Epithelial cell of proximal tubule (primary cell): ENCODE measurements at regions not wholly inside any gene's neighbourhood (a gene's known extent, or its start where the extent isn't known, plus 50 kb on each side); places are given as distances from the start of the nearest gene placed in this dataset.

Experiments used
- DNase-seq: peaks from one replicate; pipeline ENCODE4 v3.0.0-alpha.2; 2011; ENCODE audit warnings: low read depth
- H3K4me3 ChIP-seq: 2 replicates; pipeline ENCODE4 v1.5.1; 2011; ENCODE audit warnings: low read depth, mild to moderate bottlenecking, low read length
- TF ChIP-seq, protein P1 (sequence below): conservative IDR thresholded peaks from 2 replicates; pipeline ENCODE4 v1.5.1; 2012; ENCODE audit warnings: low read depth, mild to moderate bottlenecking, low read length

DNA sequence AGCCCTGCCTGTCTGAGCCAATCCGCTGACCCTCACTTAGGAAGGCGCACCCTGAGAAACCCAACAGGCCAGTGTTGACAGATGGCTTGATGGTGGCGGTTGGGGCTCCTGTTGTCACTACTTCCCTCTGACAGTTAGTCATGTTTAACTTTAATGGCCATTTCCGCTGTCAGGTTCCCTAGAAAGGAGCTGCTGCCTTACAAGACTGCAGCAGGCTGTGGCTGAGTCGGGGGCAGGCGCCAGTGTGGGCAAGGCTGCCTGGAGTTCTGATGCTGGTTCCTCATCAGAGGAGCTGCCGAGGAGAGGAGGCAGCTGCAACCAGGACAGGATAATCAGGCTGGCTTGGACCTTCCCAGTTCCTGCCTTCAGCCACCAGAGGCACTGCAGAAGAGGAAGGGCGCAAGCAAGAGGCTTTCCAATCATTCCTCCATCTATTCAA lies 223.2 kb upstream of the DYNLRB2 start:
- TF ChIP-seq, protein P1, sequence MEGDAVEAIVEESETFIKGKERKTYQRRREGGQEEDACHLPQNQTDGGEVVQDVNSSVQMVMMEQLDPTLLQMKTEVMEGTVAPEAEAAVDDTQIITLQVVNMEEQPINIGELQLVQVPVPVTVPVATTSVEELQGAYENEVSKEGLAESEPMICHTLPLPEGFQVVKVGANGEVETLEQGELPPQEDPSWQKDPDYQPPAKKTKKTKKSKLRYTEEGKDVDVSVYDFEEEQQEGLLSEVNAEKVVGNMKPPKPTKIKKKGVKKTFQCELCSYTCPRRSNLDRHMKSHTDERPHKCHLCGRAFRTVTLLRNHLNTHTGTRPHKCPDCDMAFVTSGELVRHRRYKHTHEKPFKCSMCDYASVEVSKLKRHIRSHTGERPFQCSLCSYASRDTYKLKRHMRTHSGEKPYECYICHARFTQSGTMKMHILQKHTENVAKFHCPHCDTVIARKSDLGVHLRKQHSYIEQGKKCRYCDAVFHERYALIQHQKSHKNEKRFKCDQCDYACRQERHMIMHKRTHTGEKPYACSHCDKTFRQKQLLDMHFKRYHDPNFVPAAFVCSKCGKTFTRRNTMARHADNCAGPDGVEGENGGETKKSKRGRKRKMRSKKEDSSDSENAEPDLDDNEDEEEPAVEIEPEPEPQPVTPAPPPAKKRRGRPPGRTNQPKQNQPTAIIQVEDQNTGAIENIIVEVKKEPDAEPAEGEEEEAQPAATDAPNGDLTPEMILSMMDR: peak; percentile 38
- DNase-seq: no peak
- no peak overlapping the region for H3K4me3 ChIP-seq

DNA sequence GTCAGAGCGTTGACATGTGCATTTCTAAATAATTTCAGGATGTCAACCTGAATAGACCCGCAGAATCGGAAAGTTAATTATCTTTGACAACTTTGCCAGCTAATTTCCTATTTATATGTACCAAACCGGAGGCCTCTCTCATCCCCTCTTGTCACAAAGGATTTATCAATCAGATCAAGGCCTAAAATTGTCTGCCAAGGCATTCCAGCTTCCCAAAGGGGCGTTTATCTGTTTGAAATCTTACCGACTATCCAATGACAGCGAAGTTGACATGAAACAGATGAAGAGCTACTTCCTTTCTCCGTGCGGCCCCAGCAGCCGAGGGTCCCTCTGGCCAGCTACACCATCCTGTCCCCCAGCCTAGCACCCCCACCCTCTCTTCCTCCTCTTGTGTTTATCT lies 223.7 kb upstream of the DYNLRB2 start:
- TF ChIP-seq, protein P1: no peak
- H3K4me3 ChIP-seq: no peak overlapping the region
- DNase-seq: no peak

DNA sequence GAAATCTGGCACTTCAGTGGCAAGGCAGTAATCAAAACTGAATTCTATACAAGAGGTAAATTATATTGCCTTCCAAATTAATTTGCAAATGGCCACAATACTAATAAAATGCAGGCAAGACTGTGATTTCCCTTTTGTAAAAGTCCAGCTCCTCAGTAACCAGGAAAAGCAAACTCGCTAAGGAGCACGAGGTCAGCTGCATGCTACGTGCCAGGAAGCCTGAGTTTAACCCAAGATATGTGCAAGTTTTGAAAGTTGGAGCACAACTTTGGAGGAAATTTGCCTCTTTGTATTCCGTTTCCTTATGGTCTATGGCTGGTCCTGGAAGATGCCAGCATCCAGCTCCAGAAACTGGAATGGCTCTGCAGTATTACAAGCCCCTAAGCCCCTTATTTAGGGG lies 226.8 kb upstream of the DYNLRB2 start:
- TF ChIP-seq, protein P1: no peak
- no peak for DNase-seq
- no peak overlapping the region for H3K4me3 ChIP-seq

DNA sequence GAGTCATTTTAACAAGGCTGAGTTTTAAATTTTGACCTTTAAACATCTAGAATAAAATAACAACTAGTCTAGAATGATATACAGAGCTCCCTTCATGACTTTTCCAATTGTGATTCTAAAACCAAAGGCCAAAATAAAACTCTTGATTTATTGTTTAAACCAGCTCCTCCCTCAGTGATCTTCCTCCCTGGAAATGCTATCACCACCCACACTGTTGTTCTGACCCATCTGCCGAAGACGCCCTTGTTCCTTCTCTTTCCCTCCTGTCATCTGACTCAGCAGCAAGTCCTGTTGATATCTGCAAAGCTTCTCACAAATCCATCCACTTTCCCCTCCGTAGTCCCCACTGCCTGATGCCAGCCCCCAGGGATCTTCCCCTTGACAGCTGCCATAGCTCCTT lies 231.6 kb upstream of the DYNLRB2 start:
- H3K4me3 ChIP-seq: no peak overlapping the region
- DNase-seq: no peak
- TF ChIP-seq, protein P1: no peak

DNA sequence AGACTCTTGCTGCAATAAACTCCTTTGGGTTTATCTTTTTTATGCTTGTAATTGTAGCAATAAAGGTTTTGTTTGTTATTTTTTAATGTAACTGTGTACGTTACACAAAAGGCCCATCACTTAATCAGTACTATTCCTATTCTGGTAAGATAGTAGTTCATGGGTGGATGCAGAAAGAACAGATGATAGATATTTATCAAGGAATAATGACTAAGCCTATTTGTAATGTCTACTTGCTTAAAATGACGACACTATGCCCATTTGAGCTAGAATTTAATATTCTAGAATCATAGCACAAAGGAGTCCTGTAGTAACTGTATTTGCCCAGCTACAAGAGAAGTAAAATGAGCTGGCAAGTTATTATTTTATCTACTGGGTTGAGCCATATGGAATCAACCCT lies 235.4 kb upstream of the DYNLRB2 start:
- DNase-seq: no peak
- TF ChIP-seq, protein P1: no peak
- no peak overlapping the region for H3K4me3 ChIP-seq

DNA sequence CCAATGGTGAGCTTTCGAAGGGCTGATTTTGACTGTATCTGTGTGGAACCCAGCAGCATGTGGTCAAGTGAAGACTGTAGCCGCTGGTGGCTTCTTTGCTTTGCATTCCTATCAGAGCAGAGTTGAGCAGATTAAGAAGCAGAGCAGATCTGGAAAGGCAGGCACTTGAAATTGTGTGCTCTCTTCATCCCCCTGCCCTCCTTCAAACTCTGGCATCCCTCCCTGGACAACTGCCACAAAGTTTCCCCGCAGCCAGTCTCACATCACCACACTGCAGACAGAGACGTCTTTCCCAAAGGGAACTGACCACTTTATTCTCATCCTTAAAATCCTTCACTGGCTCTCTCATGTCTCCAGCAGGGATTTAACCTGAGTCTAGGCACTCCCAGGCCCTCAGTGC lies 237.1 kb upstream of the DYNLRB2 start:
- DNase-seq: no peak
- TF ChIP-seq, protein P1: no peak
- no peak overlapping the region for H3K4me3 ChIP-seq

DNA sequence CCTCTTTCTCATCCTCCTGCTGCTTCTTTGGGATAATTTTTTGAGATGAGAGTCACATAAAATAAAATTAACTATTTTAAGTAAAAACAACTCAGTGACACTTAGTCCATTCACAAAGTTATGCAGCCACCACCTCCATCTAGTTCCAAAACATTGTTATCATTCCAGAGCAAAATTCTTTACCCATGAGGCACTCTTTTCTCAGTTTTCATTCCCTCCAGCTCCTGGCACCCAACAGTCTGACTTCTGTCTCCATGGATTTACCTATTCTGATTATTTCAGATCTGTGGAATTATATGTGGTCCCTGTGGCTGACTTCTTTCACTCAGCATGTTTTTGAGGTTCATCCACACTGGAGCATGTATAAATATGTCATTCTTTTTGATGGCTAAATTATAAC lies 239.9 kb upstream of the DYNLRB2 start:
- TF ChIP-seq, protein P1: no peak
- peak; percentile 46 for DNase-seq
- H3K4me3 ChIP-seq: no peak overlapping the region
